Thoracic aorta (tissue), 2 donors: ENCODE measurements at regions not wholly inside any gene's neighbourhood (a gene's known extent, or its start where the extent isn't known, plus 50 kb on each side); places are given as distances from the start of the nearest gene placed in this dataset.
"Not testable (repeated sequence)": the region's sequence is repeated elsewhere in the genome, so short reads cannot be mapped to it uniquely, and the experiment has no call there.

ENCODE experiments used
- ATAC-seq: fragments of 150-250 bp; one replicate; pipeline ENCODE4 v1.8.0; 2017; ENCODE audit warnings: low read depth; ENCODE audit not compliant: insufficient number of reproducible peaks, low FRiP score
- DNase-seq: peaks from one replicate; pipeline ENCODE4 v3.0.0-alpha.2; 2020; ENCODE audit warnings: low spot score
- H3K27ac ChIP-seq, 2 donors: fragments of 200-600 bp; sonication (generic); 1 replicate in 1 of 2; 2 replicates in 1 of 2; pipeline ENCODE4 v1.5.1; 2016; ENCODE audit warnings: mild to moderate bottlenecking in 2 of 2, moderate library complexity in 2 of 2
- H3K27me3 ChIP-seq: fragments of 200-600 bp; sonication (generic); replicated peaks from 2 replicates; pipeline ENCODE4 v1.6.0; 2016; ENCODE audit warnings: mild to moderate bottlenecking; ENCODE audit not compliant: insufficient read depth
- H3K36me3 ChIP-seq: fragments of 200-600 bp; sonication (generic); one replicate; pipeline ENCODE4 v1.5.1; 2016
- H3K4me1 ChIP-seq, 2 donors: fragments of 200-600 bp; sonication (generic); 1 replicate in 1 of 2; 2 replicates in 1 of 2; pipeline versions ENCODE4 v1.5.1 to v1.6.0; 2016; ENCODE audit warnings: low read depth in 2 of 2, mild to moderate bottlenecking in 1 of 2; ENCODE audit not compliant: control insufficient read depth in 1 of 2
- H3K4me3 ChIP-seq: fragments of 200-600 bp; sonication (generic); 2 replicates; pipeline ENCODE4 v1.5.1; 2016; ENCODE audit warnings: mild to moderate bottlenecking
- H3K9me3 ChIP-seq: fragments of 200-600 bp; sonication (generic); 2 replicates; pipeline ENCODE4 v1.5.1; 2016
- TF ChIP-seq, protein P1 (sequence below): fragments of 200-600 bp; sonication (generic); IDR thresholded peaks from one replicate; pipeline ENCODE4 v1.5.1; 2019; ENCODE audit warnings: antibody characterized with exemption

GRCh38 chr5:103741984-103742383, 179.4 kb upstream of the NUDT12 start:
- Histone ChIP-seq H3K9me3 (no peaks in the 10 kb centered on the region), H3K27ac (no peak overlapping the region), H3K4me3 (no peak overlapping the region), H3K27me3 (no peaks in the 10 kb centered on the region), H3K4me1 (no peaks in the 10 kb centered on the region), H3K36me3 (no peaks in the 10 kb centered on the region)
- no peak for DNase-seq
- ATAC-seq, result no peak
- TF ChIP-seq, protein P1, sequence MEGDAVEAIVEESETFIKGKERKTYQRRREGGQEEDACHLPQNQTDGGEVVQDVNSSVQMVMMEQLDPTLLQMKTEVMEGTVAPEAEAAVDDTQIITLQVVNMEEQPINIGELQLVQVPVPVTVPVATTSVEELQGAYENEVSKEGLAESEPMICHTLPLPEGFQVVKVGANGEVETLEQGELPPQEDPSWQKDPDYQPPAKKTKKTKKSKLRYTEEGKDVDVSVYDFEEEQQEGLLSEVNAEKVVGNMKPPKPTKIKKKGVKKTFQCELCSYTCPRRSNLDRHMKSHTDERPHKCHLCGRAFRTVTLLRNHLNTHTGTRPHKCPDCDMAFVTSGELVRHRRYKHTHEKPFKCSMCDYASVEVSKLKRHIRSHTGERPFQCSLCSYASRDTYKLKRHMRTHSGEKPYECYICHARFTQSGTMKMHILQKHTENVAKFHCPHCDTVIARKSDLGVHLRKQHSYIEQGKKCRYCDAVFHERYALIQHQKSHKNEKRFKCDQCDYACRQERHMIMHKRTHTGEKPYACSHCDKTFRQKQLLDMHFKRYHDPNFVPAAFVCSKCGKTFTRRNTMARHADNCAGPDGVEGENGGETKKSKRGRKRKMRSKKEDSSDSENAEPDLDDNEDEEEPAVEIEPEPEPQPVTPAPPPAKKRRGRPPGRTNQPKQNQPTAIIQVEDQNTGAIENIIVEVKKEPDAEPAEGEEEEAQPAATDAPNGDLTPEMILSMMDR, result no peak

DNA sequence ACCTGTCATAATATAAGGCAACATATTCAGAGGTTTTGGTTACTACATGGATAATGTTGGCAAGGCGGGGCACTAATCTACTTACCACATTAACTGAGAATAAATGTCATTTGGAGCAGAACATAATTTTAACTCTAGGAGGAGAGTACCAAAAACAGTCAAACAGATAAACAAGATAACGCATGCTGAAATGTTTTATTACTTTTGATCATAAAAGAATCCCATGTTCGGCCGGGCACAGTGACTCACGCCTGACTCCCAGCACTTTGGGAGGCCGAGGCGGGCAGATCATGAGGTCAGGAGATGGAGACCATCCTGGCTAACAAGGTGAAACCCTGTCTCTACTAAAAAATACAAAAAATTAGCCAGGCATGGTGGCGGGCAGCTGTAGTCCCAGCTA, 173.8 kb upstream of the NUDT12 start:
- H3K4me3 ChIP-seq, ATAC-seq, H3K9me3 ChIP-seq, H3K36me3 ChIP-seq, H3K27me3 ChIP-seq, H3K27ac ChIP-seq, H3K4me1 ChIP-seq, DNase-seq: not testable (repeated sequence)

DNA sequence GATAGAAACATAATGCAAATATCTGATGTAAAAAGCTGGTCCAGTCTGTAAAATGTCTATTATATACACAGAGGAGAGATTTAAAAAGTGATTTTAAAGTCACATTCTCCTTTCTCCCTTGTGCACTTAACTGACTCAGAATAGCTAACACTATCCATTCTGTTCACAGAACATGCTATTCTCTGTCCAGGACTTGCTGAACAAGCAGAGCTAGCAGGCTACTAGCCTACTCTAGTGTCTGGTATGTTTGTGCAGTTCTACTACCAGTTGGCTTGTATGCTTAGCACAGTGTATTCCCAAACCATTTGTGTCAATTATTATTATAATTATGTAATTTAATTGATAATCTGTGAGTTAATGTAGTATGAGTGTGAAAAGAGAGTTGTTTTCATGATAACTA, 161.7 kb upstream of the NUDT12 start:
- H3K36me3 ChIP-seq, result no peaks in the 10 kb centered on the region
- no peak for ATAC-seq
- H3K4me1 ChIP-seq, result no peaks in the 10 kb centered on the region
- H3K4me3 ChIP-seq, result no peak overlapping the region
- H3K9me3 ChIP-seq, result no peaks in the 10 kb centered on the region
- no peak for DNase-seq
- H3K27me3 ChIP-seq, result no peaks in the 10 kb centered on the region
- H3K27ac ChIP-seq, result no peak overlapping the region
- TF ChIP-seq, protein P1, result no peak

GRCh38 chr5:103721183-103721582, 158.6 kb upstream of the NUDT12 start:
- no peaks in the 10 kb centered on the region for H3K36me3 ChIP-seq
- no peak overlapping the region for H3K4me3 ChIP-seq
- TF ChIP-seq, protein P1, result no peak

DNA sequence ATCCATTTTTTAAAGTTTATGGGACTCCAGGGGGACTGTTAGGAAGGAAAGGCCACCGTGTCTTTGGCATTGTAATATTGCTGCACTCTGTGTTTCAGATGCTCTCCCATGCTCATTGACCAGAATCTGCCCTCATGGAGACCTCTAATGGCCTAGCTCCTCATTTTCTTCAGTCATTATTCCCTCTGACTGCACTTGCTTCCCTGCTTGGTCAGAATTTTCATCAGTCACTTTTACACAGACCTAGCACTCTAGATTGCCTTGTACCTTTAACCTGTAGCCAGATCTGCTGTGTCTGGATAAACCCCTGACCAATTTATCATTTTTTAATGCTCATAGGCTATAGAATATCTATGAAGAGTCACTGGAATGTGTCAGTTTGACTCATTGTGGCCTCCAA, 155.5 kb upstream of the NUDT12 start:
- no peak overlapping the region for H3K27ac ChIP-seq
- no peak for DNase-seq
- no peaks in the 10 kb centered on the region for H3K27me3 ChIP-seq
- no peaks in the 10 kb centered on the region for H3K36me3 ChIP-seq
- no peak for ATAC-seq
- TF ChIP-seq, protein P1, result no peak
- no peak overlapping the region for H3K4me3 ChIP-seq
- H3K9me3 ChIP-seq, result no peaks in the 10 kb centered on the region
- no peaks in the 10 kb centered on the region for H3K4me1 ChIP-seq

More at GRCh38 chr5:103721183-103721582, 158.6 kb upstream of the NUDT12 start:
- Histone ChIP-seq H3K27ac (no peak overlapping the region), H3K27me3 (no peaks in the 10 kb centered on the region), H3K4me1 (no peaks in the 10 kb centered on the region), H3K9me3 (no peaks in the 10 kb centered on the region)
- no peak for ATAC-seq
- DNase-seq, result no peak

- Histone ChIP-seq H3K9me3 (no peaks in the 10 kb centered on the region), H3K4me3 (no peak overlapping the region), H3K27me3 (no peaks in the 10 kb centered on the region), H3K4me1 (no peaks in the 10 kb centered on the region), H3K36me3 (no peaks in the 10 kb centered on the region), H3K27ac (no peak overlapping the region)
- no peak for ATAC-seq
- no peak for DNase-seq
- TF ChIP-seq, protein P1, result no peak
Measured at GRCh38 chr5:103708601-103709000, 146.0 kb upstream of the NUDT12 start.
